GM19351 (cell line): ENCODE measurements at regions not wholly inside any gene's neighbourhood (a gene's known extent, or its start where the extent isn't known, plus 50 kb on each side); places are given as distances from the start of the nearest gene placed in this dataset.
"Not testable (repeated sequence)": the region's sequence is repeated elsewhere in the genome, so short reads cannot be mapped to it uniquely, and the experiment has no call there.

Experiments
- ATAC-seq: cut with Tn5 transposase; IDR thresholded peaks from one replicate; pipeline ENCODE4 v1.9.1; 2021; ENCODE audit warnings: mild to moderate bottlenecking, moderate library complexity; ENCODE audit not compliant: unreplicated experiment

GRCh38 chr11:42812361-42812760 is 499.4 kb upstream of the API5 start:
- no peak for ATAC-seq

- no peak for ATAC-seq
These were observed 498.8 kb upstream of the API5 start for GRCh38 chr11:42812960-42813359.

DNA sequence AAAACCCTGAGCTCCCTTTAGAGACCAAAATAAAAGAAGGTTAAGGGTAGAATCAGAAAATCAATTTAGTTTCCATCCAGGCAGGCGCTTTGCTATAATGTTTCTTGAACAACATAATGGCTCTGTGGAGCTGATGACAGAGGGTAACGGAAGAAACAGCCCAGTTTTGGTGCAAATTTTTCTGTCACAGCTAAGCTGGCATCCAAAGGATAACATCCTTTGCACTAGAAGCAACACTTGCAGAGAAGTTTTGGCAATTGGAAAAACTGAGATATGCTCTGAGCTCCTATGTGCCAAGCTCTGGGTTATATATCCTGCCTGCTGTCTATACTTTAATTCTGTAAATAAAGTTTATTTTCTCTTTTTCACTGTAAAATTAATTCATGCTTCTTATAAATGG is 495.3 kb upstream of the API5 start:
- no peak for ATAC-seq

DNA sequence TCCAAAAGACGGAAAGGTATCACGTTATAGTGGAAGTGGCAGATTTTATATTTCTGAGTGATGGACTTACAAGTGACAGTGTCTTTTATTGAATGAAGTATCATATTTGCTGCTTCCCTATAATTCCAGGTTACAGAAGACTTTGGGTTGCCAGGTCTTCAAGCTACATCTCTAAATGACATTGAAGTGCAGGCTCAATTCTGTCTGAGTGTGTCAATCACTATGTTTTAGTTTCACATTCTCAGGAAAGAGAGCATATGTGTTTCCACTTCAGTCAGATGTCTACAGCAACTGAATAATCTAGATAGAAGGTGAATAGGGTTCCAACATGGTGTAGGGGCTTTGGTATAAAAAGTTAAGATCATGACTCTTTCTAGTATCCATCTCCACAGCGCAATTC is 492.7 kb upstream of the API5 start:
- no peak for ATAC-seq

DNA sequence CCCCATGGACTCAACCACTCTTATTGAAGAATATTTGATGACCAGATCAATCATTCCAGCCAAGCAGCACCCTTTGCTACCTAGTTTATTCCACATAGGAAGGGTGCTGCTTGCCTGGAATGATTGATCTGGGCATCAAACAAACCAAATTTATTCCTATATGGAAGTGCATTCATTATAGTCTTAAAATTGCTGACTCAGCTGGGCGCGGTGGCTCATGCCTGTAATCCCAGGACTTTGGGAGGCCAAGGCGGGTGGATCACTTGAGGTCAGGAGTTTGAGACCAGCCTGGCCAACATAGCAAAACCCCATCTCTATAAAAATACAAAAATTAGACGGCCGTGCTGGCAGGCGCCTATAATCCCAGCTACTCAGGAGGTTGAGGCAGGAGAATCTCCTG is 489.6 kb upstream of the API5 start:
- ATAC-seq: not testable (repeated sequence)

- ATAC-seq: no peak
These were observed 488.2 kb upstream of the API5 start for GRCh38 chr11:42823546-42823945.

DNA sequence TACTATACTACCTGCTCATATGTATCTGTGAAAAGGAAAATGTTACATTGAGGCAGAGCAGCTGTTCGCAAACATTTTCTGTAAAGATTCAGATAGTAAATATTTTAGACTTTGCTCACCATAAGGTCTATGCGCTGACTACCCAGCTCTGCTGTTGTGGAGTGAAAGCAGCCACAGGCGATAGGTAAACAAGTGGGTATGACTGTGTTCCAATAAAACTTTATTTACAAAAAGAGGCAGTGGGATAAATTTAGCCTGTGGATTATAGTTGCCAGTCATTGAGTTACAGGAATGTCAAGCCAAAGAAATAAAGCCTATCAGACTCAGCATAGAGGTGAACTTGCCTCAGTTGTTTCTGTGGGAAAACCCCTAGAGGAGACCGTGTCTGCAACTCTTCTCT is 487.7 kb upstream of the API5 start:
- no peak for ATAC-seq

GRCh38 chr11:42825598-42825997 is 486.2 kb upstream of the API5 start:
- no peak for ATAC-seq

GRCh38 chr11:42827845-42828244 is 484.0 kb upstream of the API5 start:
- no peak for ATAC-seq

GRCh38 chr11:42837994-42838393 is 473.8 kb upstream of the API5 start:
- ATAC-seq: no peak

DNA sequence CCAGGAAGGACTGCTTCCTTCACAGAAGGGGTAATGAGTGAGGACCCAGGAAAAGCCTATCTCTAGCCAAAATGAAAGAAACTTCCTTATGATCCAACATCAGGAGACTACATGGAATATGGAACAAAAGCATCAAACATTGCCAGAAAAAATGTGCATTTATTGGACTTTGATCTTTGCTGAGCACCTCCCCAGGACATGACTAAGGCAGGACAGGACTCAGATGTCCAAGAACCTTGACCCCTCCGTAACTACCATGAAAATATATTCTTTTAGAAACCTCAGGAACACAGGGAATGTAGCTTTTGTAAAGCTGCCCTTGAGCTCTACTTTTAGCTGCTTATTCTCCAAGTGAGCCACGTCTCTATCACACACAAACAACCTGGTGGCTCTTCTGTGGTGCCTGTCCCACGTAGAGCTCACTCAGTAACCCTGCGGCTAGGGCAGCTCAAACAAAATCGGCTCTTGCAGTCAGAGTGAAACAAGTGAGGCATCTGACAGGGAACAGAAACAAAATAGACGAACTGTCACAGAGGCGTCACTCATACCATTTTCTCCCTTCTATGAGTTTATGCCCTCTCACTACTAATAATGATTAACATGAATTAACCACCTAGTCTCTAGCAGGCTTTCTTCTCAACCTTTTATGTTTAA is 471.5 kb upstream of the API5 start:
- ATAC-seq: no peak

GRCh38 chr11:42840860-42841259 is 470.9 kb upstream of the API5 start:
- ATAC-seq: no peak

GRCh38 chr11:42841556-42841955 is 470.2 kb upstream of the API5 start:
- ATAC-seq: no peak

DNA sequence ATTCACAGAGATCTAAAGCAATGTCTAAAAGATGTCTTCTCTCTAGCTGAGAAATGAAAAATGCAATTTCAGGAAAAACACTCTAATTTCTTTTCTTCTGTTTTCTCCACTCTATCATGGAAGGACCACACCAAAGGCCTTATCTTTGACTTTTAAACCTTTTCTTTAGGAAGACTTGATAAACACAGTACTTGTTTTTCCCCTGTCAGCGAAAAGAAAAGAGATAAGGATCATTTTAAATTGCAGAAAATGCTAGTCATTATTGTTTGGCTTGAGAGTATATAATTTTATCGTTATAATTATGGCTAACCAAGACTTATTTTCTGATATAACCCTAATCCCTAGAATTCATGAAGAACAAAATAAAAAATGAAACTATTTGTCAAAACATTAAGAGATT is 462.4 kb upstream of the API5 start:
- ATAC-seq: no peak

GRCh38 chr11:42857344-42857743 is 454.5 kb upstream of the API5 start:
- no peak for ATAC-seq

GRCh38 chr11:42870480-42870879 is 441.3 kb upstream of the API5 start:
- ATAC-seq: no peak

GRCh38 chr11:42873800-42874405 is 437.9 kb upstream of the API5 start:
- ATAC-seq: not testable (repeated sequence)

- not testable (repeated sequence) for ATAC-seq
These were observed 430.5 kb upstream of the API5 start for GRCh38 chr11:42881335-42881734.

GRCh38 chr11:42890773-42891172 is 421.0 kb upstream of the API5 start:
- ATAC-seq: no peak

DNA sequence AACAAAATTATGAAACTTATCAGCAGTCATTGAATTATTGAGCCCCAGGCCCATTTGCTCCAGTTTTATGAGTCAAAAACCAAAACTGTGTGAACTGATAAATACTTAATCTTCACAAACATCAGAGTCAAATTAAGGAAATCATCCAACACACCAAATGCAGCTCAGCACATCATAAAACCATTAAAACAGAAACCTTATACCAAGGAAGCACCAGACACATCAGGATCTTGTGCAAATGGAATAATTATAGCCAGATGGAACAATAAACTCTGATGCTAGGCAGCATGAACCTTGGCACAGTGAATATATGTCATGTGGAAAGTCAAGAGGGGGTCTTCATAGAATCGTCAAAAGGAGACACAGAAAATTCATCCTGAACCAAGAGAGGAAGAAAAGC is 410.7 kb upstream of the API5 start:
- ATAC-seq: no peak

DNA sequence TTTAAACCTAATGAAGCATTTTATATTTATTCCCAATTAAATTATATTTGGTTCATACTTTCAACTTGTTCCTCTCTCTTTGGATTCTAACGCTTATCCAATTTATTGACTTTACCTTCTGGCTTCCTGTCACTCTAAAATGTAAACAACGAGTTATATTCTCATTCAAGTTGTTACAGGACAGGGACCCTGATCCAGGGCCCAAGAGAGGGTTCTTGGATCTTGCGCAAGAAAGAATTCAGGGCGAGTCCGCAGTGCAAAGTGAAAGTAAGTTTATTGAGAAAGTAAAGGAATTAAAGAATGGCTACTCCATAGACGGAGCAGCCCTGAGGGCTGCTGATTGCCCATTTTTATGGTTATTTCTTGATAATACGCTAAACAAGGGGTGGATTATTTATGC is 405.6 kb upstream of the API5 start:
- no peak for ATAC-seq

- no peak for ATAC-seq
These were observed 398.1 kb upstream of the API5 start for GRCh38 chr11:42913731-42914130.

- no peak for ATAC-seq
These were observed 388.1 kb upstream of the API5 start for GRCh38 chr11:42923651-42924050.
